ENCODE measurements at regions not wholly inside any gene's neighbourhood (a gene's known extent, or its start where the extent isn't known, plus 50 kb on each side); places are given as distances from the start of the nearest gene placed in this dataset.
"Not testable (repeated sequence)": the region's sequence is repeated elsewhere in the genome, so short reads cannot be mapped to it uniquely, and the experiment has no call there.

GRCh38 chr16:85237817-85238216 lies 125.5 kb upstream of the CIBAR2 start:
- no peak for DNase-seq (ENCODE audit: low read depth)

GRCh38 chr16:85238233-85238647 lies 126.0 kb upstream of the CIBAR2 start:
- DNase-seq (ENCODE audit: low read depth): no peak

GRCh38 chr16:85239239-85239638 lies 127.0 kb upstream of the CIBAR2 start:
- no peak for DNase-seq (ENCODE audit: low read depth)

GRCh38 chr16:85239871-85240270 lies 127.6 kb upstream of the CIBAR2 start:
- DNase-seq (ENCODE audit: low read depth): no peak

- DNase-seq (ENCODE audit: low read depth): no peak
These were observed 129.0 kb upstream of the CIBAR2 start for GRCh38 chr16:85240982-85241924.

- no peak for DNase-seq (ENCODE audit: low read depth)
These were observed 129.9 kb upstream of the CIBAR2 start for GRCh38 chr16:85242140-85242539.

GRCh38 chr16:85243308-85243707 lies 131.0 kb upstream of the CIBAR2 start:
- no peak for DNase-seq (ENCODE audit: low read depth)

GRCh38 chr16:85244452-85244851 lies 132.2 kb upstream of the CIBAR2 start:
- DNase-seq (ENCODE audit: low read depth): not testable (repeated sequence)

GRCh38 chr16:85245307-85246172 lies 133.3 kb upstream of the CIBAR2 start:
- peak; percentile 74 for DNase-seq (ENCODE audit: low read depth)

GRCh38 chr16:85246473-85246872 lies 134.2 kb upstream of the CIBAR2 start:
- DNase-seq (ENCODE audit: low read depth): no peak

GRCh38 chr16:85246973-85247372 lies 134.7 kb upstream of the CIBAR2 start:
- DNase-seq (ENCODE audit: low read depth): peak; percentile 62

- DNase-seq (ENCODE audit: low read depth): no peak
These were observed 136.1 kb upstream of the CIBAR2 start for GRCh38 chr16:85248342-85248741.

- no peak for DNase-seq (ENCODE audit: low read depth)
These were observed 136.6 kb upstream of the CIBAR2 start for GRCh38 chr16:85248857-85249256.

- peak; percentile 36 for DNase-seq (ENCODE audit: low read depth)
These were observed 137.3 kb upstream of the CIBAR2 start for GRCh38 chr16:85249418-85250146.

GRCh38 chr16:85250147-85250463 lies 137.8 kb upstream of the CIBAR2 start:
- no peak for DNase-seq (ENCODE audit: low read depth)

GRCh38 chr16:85250609-85251223 lies 138.4 kb upstream of the CIBAR2 start:
- DNase-seq (ENCODE audit: low read depth): no peak

GRCh38 chr16:85251225-85251760 lies 139.0 kb upstream of the CIBAR2 start:
- DNase-seq (ENCODE audit: low read depth): no peak

- no peak for DNase-seq (ENCODE audit: low read depth)
These were observed 139.7 kb upstream of the CIBAR2 start for GRCh38 chr16:85252014-85252413.

- no peak for DNase-seq (ENCODE audit: low read depth)
These were observed 140.2 kb upstream of the CIBAR2 start for GRCh38 chr16:85252461-85252860.

GRCh38 chr16:85253084-85253941 lies 141.0 kb upstream of the CIBAR2 start:
- peak; percentile 28 for DNase-seq (ENCODE audit: low read depth)
